ENCODE measurements at regions not wholly inside any gene's neighbourhood (a gene's known extent, or its start where the extent isn't known, plus 50 kb on each side); places are given as distances from the start of the nearest gene placed in this dataset.

GRCh38 chr10:78644550-78644949 lies 424.2 kb upstream of the ZMIZ1 start:
- Histone ChIP-seq H3K36me3 (no peaks in the 10 kb centered on the region), H3K4me1 (peaks cover 0 to 13% (median 0%) of the 10 kb centered on the region in 4 donors), H3K27ac (no peak overlapping the region), H3K27me3 (no peaks in the 10 kb centered on the region), H3K4me3 (no peak overlapping the region), H3K9me3 (peaks cover 0 to 3% (median 0%) of the 10 kb centered on the region in 4 donors)
- 87 to 94% methylated on average over 2 of the region's 2 CpGs for WGBS, 2 donors
- no peak for DNase-seq (ENCODE audit: low spot score in 2 of 2)
- TF ChIP-seq POLR2A (IDR thresholded peaks at IDR 0.05): no peak
- no peak for TF ChIP-seq EP300 (IDR thresholded peaks at IDR 0.05)
- no peak for TF ChIP-seq CTCF (IDR thresholded peaks at IDR 0.05)

- H3K27ac ChIP-seq: no peak overlapping the region
- DNase-seq (ENCODE audit: low spot score in 2 of 2): no peak
- H3K4me3 ChIP-seq: no peak overlapping the region
- no peaks in the 10 kb centered on the region for H3K36me3 ChIP-seq
- TF ChIP-seq CTCF (IDR thresholded peaks at IDR 0.05): no peak
- TF ChIP-seq POLR2A (IDR thresholded peaks at IDR 0.05): no peak
- TF ChIP-seq EP300 (IDR thresholded peaks at IDR 0.05): no peak
- 91 to 97% methylated on average over 5 of the region's 5 CpGs for WGBS, 2 donors
- peaks cover 0 to 13% (median 0%) of the 10 kb centered on the region in 4 donors for H3K4me1 ChIP-seq
- H3K27me3 ChIP-seq: no peaks in the 10 kb centered on the region
- H3K9me3 ChIP-seq: peaks cover 0 to 3% (median 0%) of the 10 kb centered on the region in 4 donors
Observed at GRCh38 chr10:78645169-78645686, 423.5 kb upstream of the ZMIZ1 start.

GRCh38 chr10:78645975-78646374 lies 422.8 kb upstream of the ZMIZ1 start:
- Histone ChIP-seq H3K4me1 (peaks cover 0 to 11% (median 0%) of the 10 kb centered on the region in 4 donors), H3K4me3 (no peak overlapping the region), H3K27ac (no peak overlapping the region), H3K36me3 (no peaks in the 10 kb centered on the region), H3K9me3 (peaks cover 0 to 3% (median 0%) of the 10 kb centered on the region in 4 donors), H3K27me3 (no peaks in the 10 kb centered on the region)
- TF ChIP-seq POLR2A (IDR thresholded peaks at IDR 0.05) (no peak), CTCF (IDR thresholded peaks at IDR 0.05) (no peak), EP300 (IDR thresholded peaks at IDR 0.05) (no peak)
- WGBS, 2 donors: 92 to 96% methylated on average over 4 of the region's 4 CpGs
- DNase-seq (ENCODE audit: low spot score in 2 of 2): no peak

- Histone ChIP-seq H3K27me3 (no peaks in the 10 kb centered on the region), H3K9me3 (peaks cover 0 to 3% (median 0%) of the 10 kb centered on the region in 4 donors), H3K36me3 (no peaks in the 10 kb centered on the region), H3K4me3 (no peak overlapping the region), H3K27ac (no peak overlapping the region), H3K4me1 (no peaks in the 10 kb centered on the region)
- DNase-seq (ENCODE audit: low spot score in 2 of 2): no peak
- WGBS, 2 donors: 73 to 80% methylated on average over 4 of the region's 4 CpGs
- TF ChIP-seq POLR2A (IDR thresholded peaks at IDR 0.05): no peak
- TF ChIP-seq EP300 (IDR thresholded peaks at IDR 0.05): no peak
- TF ChIP-seq CTCF (IDR thresholded peaks at IDR 0.05): no peak
Observed at GRCh38 chr10:78648256-78648860, 420.4 kb upstream of the ZMIZ1 start.

GRCh38 chr10:78649429-78649828 lies 419.3 kb upstream of the ZMIZ1 start:
- H3K4me1 ChIP-seq: no peaks in the 10 kb centered on the region
- DNase-seq (ENCODE audit: low spot score in 2 of 2): no peak
- H3K9me3 ChIP-seq: peaks cover 0 to 2% (median 0%) of the 10 kb centered on the region in 4 donors
- H3K4me3 ChIP-seq: no peak overlapping the region
- 74 to 78% methylated on average over 2 of the region's 2 CpGs for WGBS, 2 donors
- TF ChIP-seq CTCF (IDR thresholded peaks at IDR 0.05) (no peak), EP300 (IDR thresholded peaks at IDR 0.05) (no peak), POLR2A (IDR thresholded peaks at IDR 0.05) (no peak)
- no peaks in the 10 kb centered on the region for H3K36me3 ChIP-seq
- no peaks in the 10 kb centered on the region for H3K27me3 ChIP-seq
- H3K27ac ChIP-seq: no peak overlapping the region

Measured in tibial nerve (tissue), 4 donors.